GM18507 (cell line): ENCODE measurements at regions not wholly inside any gene's neighbourhood (a gene's known extent, or its start where the extent isn't known, plus 50 kb on each side); places are given as distances from the start of the nearest gene placed in this dataset.

Source experiments
- DNase-seq: peaks from one replicate; pipeline ENCODE4 v3.0.0; 2011; ENCODE audit warnings: low read depth; ENCODE audit not compliant: insufficient read length; ENCODE audit errors: extremely low spot score
- FAIRE-seq: peaks from 2 replicates; lab custom pipeline; 2011; peaks lifted over from hg19 to GRCh38; lab: Jason Lieb, UNC

DNA sequence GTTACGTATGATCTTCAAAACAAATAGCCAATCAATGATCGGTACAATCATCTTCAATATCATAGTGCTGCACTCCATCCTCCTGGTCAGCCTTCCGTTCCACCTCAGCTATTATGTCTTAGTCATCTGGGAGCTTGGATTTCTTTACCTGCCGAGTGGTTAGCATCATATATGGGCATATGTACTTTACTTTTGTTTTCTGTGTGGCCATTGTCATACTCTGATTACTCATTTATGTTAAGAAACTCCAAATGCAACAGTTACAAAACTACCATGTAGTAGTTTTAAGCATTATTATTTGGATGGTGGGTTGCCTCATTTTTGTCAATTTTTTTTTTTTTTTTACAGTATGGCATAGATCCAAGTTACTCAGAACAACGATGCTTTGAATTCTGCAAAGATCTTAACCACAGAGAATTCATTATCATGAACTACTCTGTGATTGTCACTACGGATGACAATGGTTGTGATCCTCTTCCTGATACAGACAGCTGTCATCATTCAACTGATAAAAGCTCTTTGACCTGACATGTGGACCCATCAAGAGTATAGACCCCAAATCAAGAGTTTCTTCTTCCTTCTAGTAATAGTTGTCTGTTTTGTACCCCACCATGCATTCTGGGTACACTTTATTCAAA is 52.1 kb upstream of the NME8 start:
- FAIRE-seq (peak; percentile 42), DNase-seq (no peak)
